Astrocyte of the spinal cord (primary cell): ENCODE measurements at regions not wholly inside any gene's neighbourhood (a gene's known extent, or its start where the extent isn't known, plus 50 kb on each side); places are given as distances from the start of the nearest gene placed in this dataset.

Source experiments
- DNase-seq: peaks from one replicate; pipeline ENCODE4 v3.0.0; 2011; ENCODE audit warnings: low read depth, low spot score
- H3K4me3 ChIP-seq: 2 replicates; pipeline ENCODE4 v1.5.1; 2011; ENCODE audit warnings: low read depth, mild to moderate bottlenecking, low read length, moderate library complexity
- CTCF ChIP-seq: IDR thresholded peaks from 2 replicates; pipeline ENCODE4 v1.5.1; 2012; ENCODE audit warnings: low read depth, mild to moderate bottlenecking, low read length, inconsistent platforms
- in situ Hi-C: cut with HindIII; loops from 2 replicates; pipeline ENCODE4 v1.10.0; 2017; ENCODE audit warnings: low sequenced_read_pairs

DNA sequence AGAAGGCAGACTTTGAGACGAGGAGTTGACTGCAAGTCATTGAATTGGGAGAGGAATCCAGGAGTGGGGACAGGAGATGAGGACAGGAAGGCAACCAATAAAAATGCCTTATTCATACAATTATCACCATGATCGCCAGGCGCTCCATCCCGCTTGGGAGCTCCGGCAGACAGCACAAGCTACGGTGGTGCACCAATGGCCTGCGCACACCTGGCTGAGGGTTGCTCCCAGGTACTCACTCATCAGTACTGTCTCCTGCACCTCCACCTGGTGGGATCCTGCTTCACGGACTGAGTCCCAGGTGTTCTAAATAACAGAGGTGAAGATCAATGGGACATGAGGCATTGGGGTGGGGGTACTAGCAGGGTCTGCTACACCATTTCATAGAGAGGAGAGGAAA, 160.0 kb upstream of the TNRC6C start:
- in situ Hi-C loops, result no loop called here
- no peak for DNase-seq
- no peak for TF ChIP-seq CTCF
- no peak overlapping the region for H3K4me3 ChIP-seq

DNA sequence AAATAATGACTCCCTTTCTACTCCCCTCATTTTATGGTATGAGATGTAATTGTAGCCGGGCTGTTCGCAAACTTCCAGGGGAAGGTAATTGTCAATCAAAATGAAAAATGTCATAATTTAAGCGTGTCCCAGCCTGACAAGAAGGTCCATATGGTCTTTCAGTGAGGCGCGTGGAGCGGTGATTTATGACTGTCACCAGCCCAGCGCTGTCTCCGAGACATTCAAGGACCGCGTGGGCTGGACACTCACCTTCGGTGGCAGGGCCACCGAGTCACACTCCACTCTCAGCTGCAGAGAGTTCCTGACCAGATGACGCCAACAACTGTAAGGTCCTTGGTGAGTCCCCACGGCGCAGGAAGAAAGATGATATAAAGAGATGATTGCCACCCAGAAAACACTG, 157.7 kb upstream of the TNRC6C start:
- no peak overlapping the region for H3K4me3 ChIP-seq
- in situ Hi-C loops, result no loop called here

DNA sequence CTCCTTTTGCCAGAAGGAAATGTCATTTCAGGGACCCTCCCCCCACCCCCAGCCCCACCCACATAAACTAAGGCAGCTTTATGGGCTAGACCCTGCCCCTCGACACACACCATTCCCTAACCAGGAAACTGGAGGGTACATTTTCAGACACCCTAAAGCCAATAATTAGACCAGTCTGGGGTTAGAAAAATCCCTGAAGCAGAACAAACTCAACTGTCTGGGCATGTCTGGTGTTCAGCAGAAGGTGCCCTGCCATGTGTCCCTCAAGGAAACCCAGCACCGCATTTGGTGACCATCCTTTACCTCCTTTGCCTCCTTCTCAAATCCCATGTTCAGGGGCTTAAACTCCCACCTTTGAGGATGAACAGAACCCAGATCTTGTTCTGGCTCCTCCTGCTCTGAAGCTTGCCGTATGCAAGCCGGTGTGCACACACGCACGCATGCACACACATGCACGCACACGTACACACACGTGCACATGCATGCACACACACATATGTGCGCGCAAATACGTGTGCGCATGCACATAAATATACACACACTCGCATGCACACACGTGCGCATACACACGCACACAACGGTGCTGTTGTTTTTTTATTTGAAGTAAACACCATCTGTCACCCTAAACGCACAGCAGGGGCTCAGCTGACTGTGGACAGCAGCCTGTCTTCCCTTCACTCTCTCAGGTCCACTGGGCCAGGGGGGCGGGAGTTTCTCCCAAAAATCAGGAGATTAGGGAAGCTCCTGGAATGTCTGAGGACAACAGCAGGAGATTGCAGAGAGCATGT, 156.8 kb upstream of the TNRC6C start:
- H3K4me3 ChIP-seq, result no peak overlapping the region
- in situ Hi-C loops, result no loop called here
- no peak for DNase-seq
- no peak for TF ChIP-seq CTCF

More for the DNA sequence above, 157.7 kb upstream of the TNRC6C start:
- DNase-seq, result no peak
- TF ChIP-seq CTCF, result no peak

DNA sequence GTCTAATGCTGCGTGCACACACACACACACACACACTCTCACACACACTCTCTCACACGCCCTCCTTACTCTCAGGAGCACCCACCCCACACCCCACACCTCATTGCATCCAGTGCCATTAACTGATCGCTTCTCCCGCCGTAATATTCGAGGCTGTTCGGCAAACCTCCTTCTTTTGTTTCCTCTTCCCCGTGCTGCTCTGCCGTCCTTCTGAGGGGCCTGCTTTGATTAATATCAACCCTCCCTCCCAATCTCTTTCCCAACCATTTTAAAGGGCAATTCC, 156.2 kb upstream of the TNRC6C start:
- no peak for DNase-seq
- in situ Hi-C loops, result no loop called here
- no peak overlapping the region for H3K4me3 ChIP-seq
- no peak for TF ChIP-seq CTCF

DNA sequence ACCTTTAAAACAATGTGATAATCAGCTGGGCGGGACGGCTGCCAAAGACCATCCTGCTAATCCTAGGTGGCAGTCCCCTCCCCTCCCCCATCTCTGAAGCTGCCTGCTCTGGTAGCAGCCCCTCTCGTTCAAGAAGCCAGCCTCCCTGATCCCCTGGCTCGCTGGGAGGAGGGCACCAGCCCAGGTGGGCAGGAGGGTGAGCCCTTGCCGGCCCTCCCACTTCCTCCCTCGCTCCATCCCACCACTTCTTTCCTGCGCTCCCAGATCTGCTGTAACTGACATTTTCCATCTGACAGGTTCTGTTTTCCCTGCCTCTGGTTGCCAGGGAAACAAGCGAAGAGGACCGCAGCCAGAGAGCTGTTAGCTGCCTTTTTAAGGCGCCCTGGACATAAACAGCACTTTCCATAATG, 155.7 kb upstream of the TNRC6C start:
- H3K4me3 ChIP-seq, result no peak overlapping the region
- in situ Hi-C loops, result no loop called here
- no peak for TF ChIP-seq CTCF
- DNase-seq, result peak; percentile 28

GRCh38 chr17:77803726-77804125, 154.8 kb upstream of the TNRC6C start:
- no peak for DNase-seq
- no peak overlapping the region for H3K4me3 ChIP-seq
- no peak for TF ChIP-seq CTCF
- in situ Hi-C loops, result no loop called here
